Hematopoietic multipotent progenitor cell treated with erythropoietin and hydrocortisone succinate and interleukin-3 and kit ligand, for 17 days (in vitro differentiated cells): ENCODE measurements at regions not wholly inside any gene's neighbourhood (a gene's known extent, or its start where the extent isn't known, plus 50 kb on each side); places are given as distances from the start of the nearest gene placed in this dataset.

Experiments used
- DNase-seq: peaks from one replicate; pipeline ENCODE4 v3.0.0-alpha.2; 2015; ENCODE audit warnings: low spot score

- DNase-seq, result no peak
Observed at GRCh38 chr12:13288937-13289652, 92.6 kb downstream of the EMP1 start.

- no peak for DNase-seq
Observed at GRCh38 chr12:13288501-13288900, 92.0 kb downstream of the EMP1 start.

- DNase-seq, result no peak
Observed at GRCh38 chr12:13283867-13284266, 87.3 kb downstream of the EMP1 start.

GRCh38 chr12:13282861-13283260, 86.3 kb downstream of the EMP1 start:
- no peak for DNase-seq

- peak; percentile 41 for DNase-seq
Observed at GRCh38 chr12:13278249-13278787, 81.8 kb downstream of the EMP1 start.

- DNase-seq, result no peak
Observed at GRCh38 chr12:13277293-13277692, 80.8 kb downstream of the EMP1 start.

- DNase-seq, result no peak
Observed at GRCh38 chr12:13275241-13276085, 78.9 kb downstream of the EMP1 start.

GRCh38 chr12:13273850-13274249, 77.3 kb downstream of the EMP1 start:
- DNase-seq, result no peak

- DNase-seq, result no peak
Observed at GRCh38 chr12:13273097-13273496, 76.6 kb downstream of the EMP1 start.

- DNase-seq, result no peak
Observed at GRCh38 chr12:13270817-13271216, 74.3 kb downstream of the EMP1 start.
